ENCODE measurements at regions not wholly inside any gene's neighbourhood (a gene's known extent, or its start where the extent isn't known, plus 50 kb on each side); places are given as distances from the start of the nearest gene placed in this dataset.

DNA sequence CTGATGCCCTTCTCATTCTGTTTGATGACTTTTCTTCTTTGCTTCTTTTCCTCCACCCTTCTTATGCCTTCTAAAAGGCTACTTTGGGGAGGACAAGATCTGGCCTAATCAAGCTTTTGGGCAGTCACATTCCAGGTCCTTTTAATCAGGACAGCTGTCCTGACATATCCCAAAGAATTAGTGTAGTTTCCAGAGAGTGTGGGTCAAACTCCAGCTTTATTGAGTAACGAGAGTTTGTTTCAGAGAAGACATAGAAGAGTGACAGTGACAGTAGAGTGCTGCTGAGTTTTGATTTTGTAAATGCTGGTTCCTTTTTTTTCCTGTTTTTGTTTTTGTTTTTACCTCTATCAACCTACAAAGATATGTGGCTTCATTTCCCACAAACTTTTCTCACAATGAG is 158.4 kb upstream of the SESN3 start:
- no peak overlapping the region for H3K56ac ChIP-seq (ENCODE audit: insufficient read length, low read depth, low read length)
- Mint-ChIP-seq H3K36me3 (ENCODE audit: insufficient read depth in 1 of 3, low read depth in 3 of 3) (no peaks in the 10 kb centered on the region), H3K4me3 (no peak overlapping the region), H3K27me3 (ENCODE audit: low read depth) (peaks cover 2% of the 10 kb centered on the region; the same call in 1 of the 2 replicates), H3K27ac (no peak overlapping the region), H3K9me3 (no peaks in the 10 kb centered on the region), H3K4me1 (peaks cover 6 to 7% of the 10 kb centered on the region in 2 experiments)
- H2BK12ac ChIP-seq (ENCODE audit: insufficient read length, low read depth, low read length), result no peak overlapping the region
- no peaks in the 10 kb centered on the region for H3K23me2 ChIP-seq (ENCODE audit: insufficient read length, low read depth, low read length, poor library complexity, severe bottlenecking)
- H3K4ac ChIP-seq (ENCODE audit: low read depth, low read length), result no peak overlapping the region
- no peak overlapping the region for H4K91ac ChIP-seq (ENCODE audit: insufficient read length, low read depth, low read length)
- WGBS (ENCODE audit: extremely low coverage, insufficient read length, low lambda C conversion rate), result no CpG with 5 or more reads among the region's 1 CpG
- no peak overlapping the region for H3K14ac ChIP-seq (ENCODE audit: insufficient read depth, low read length)
- H3K9me3 ChIP-seq (ENCODE audit: control insufficient read depth, low read depth, low read length), result no peaks in the 10 kb centered on the region
- H3T11ph ChIP-seq (ENCODE audit: low read length), result no peak overlapping the region
- no peak overlapping the region for H2AK5ac ChIP-seq (ENCODE audit: insufficient read length, low read length)
- no peak overlapping the region for H4K5ac ChIP-seq (ENCODE audit: insufficient read length, low read depth, low read length)
- no peak overlapping the region for H2BK120ac ChIP-seq (ENCODE audit: low read depth, low read length, poor library complexity, severe bottlenecking)
- no peak overlapping the region for H3K23ac ChIP-seq (ENCODE audit: insufficient read length, low read depth, low read length)
- TF ChIP-seq, protein P1, sequence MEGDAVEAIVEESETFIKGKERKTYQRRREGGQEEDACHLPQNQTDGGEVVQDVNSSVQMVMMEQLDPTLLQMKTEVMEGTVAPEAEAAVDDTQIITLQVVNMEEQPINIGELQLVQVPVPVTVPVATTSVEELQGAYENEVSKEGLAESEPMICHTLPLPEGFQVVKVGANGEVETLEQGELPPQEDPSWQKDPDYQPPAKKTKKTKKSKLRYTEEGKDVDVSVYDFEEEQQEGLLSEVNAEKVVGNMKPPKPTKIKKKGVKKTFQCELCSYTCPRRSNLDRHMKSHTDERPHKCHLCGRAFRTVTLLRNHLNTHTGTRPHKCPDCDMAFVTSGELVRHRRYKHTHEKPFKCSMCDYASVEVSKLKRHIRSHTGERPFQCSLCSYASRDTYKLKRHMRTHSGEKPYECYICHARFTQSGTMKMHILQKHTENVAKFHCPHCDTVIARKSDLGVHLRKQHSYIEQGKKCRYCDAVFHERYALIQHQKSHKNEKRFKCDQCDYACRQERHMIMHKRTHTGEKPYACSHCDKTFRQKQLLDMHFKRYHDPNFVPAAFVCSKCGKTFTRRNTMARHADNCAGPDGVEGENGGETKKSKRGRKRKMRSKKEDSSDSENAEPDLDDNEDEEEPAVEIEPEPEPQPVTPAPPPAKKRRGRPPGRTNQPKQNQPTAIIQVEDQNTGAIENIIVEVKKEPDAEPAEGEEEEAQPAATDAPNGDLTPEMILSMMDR (conservative IDR thresholded peaks at IDR 0.05), result no peak
- no peaks in the 10 kb centered on the region for H4K20me1 ChIP-seq (ENCODE audit: control insufficient read depth, insufficient read depth, insufficient read length)
- no peak overlapping the region for H3K27ac ChIP-seq (ENCODE audit: insufficient read length, low read depth, low read length)
- no peak overlapping the region for H3K4me2 ChIP-seq (ENCODE audit: insufficient read depth, insufficient read length, low read length)
- no peak overlapping the region for H2BK5ac ChIP-seq (ENCODE audit: insufficient read length, low read length)
- no peaks in the 10 kb centered on the region for H3K79me2 ChIP-seq (ENCODE audit: insufficient read depth, low read length)
- H3K4me1 ChIP-seq (ENCODE audit: insufficient read depth, low read length), result no peaks in the 10 kb centered on the region
- no peak for DNase-seq
- no peak overlapping the region for H3K9ac ChIP-seq (ENCODE audit: extremely low read depth, insufficient read length, low read length)
- H3K18ac ChIP-seq (ENCODE audit: insufficient read length, low read depth, low read length), result no peak overlapping the region
- H2AFZ ChIP-seq (ENCODE audit: low read length), result no peak overlapping the region
- no peaks in the 10 kb centered on the region for H3K79me1 ChIP-seq (ENCODE audit: insufficient read depth, low read depth, low read length, poor library complexity, severe bottlenecking)
- H4K8ac ChIP-seq (replicated peaks; ENCODE audit: insufficient read length, low read depth, low read length), result no peak overlapping the region
- H3K27me3 ChIP-seq (ENCODE audit: insufficient read depth, low read length), result no peaks in the 10 kb centered on the region
- no peak overlapping the region for H2BK20ac ChIP-seq (ENCODE audit: low read depth, low read length, poor library complexity, severe bottlenecking)
- no peak overlapping the region for H2BK15ac ChIP-seq (ENCODE audit: low read depth, low read length)
